SU-DHL-6 (cell line): ENCODE measurements at regions not wholly inside any gene's neighbourhood (a gene's known extent, or its start where the extent isn't known, plus 50 kb on each side); places are given as distances from the start of the nearest gene placed in this dataset.

Experiments
- H2AFZ ChIP-seq: fragments of 200-600 bp; sonication (generic); 2 replicates; pipeline ENCODE4 v1.6.1; 2014; ENCODE audit warnings: low read depth, mild to moderate bottlenecking, moderate library complexity, mixed read lengths, antibody characterized with exemption, low read length; ENCODE audit not compliant: severe bottlenecking
- H3F3A ChIP-seq: fragments of 200-600 bp; shearing (Covaris generic); 2 replicates; pipeline ENCODE4 v1.6.0; 2016; ENCODE audit warnings: antibody characterized with exemption, mild to moderate bottlenecking; ENCODE audit not compliant: insufficient read depth
- H3K27ac ChIP-seq: fragments of 200-600 bp; sonication (generic); 2 replicates; pipeline ENCODE4 v1.5.1; 2016; ENCODE audit warnings: low read depth, mild to moderate bottlenecking, low read length, moderate library complexity, mixed read lengths
- H3K27me3 ChIP-seq: fragments of 200-600 bp; sonication (generic), shearing (Covaris generic); 2 replicates; pipeline ENCODE4 v1.6.0; 2014; ENCODE audit warnings: mild to moderate bottlenecking, low read length
- H3K36me3 ChIP-seq: fragments of 200-600 bp; sonication (generic); 2 replicates; pipeline ENCODE4 v1.6.1; 2014; ENCODE audit warnings: mild to moderate bottlenecking, low read length, mixed read lengths
- H3K4me2 ChIP-seq: fragments of 300-600, 200-600 bp; shearing (Covaris generic), sonication (generic); 2 replicates; pipeline ENCODE4 v1.6.0; 2014; ENCODE audit warnings: low read length, low read depth, mild to moderate bottlenecking; ENCODE audit not compliant: poor library complexity, severe bottlenecking
- H3K4me3 ChIP-seq: fragments of 200-600 bp; sonication (generic); 2 replicates; pipeline ENCODE4 v1.5.1; 2014; ENCODE audit warnings: antibody characterized with exemption, low read length, mild to moderate bottlenecking, mixed read lengths; ENCODE audit not compliant: insufficient read depth, poor library complexity, severe bottlenecking
- H3K79me2 ChIP-seq: fragments of 200-600 bp; sonication (generic); 2 replicates; pipeline ENCODE4 v1.6.1; 2014; ENCODE audit warnings: mild to moderate bottlenecking, low read length, moderate library complexity; ENCODE audit not compliant: insufficient read depth
- H3K9ac ChIP-seq: fragments of 200-600 bp; sonication (generic); 2 replicates; pipeline ENCODE4 v1.7.0; 2014; ENCODE audit warnings: mild to moderate bottlenecking, low read length
- H3K9me2 ChIP-seq: fragments of 200-600 bp; sonication (generic); replicated peaks from 2 replicates; pipeline ENCODE4 v1.6.1; 2014; ENCODE audit warnings: low read length; ENCODE audit not compliant: insufficient read depth
- H3K9me3 ChIP-seq: fragments of 200-600 bp; sonication (generic); 2 replicates; pipeline ENCODE4 v1.6.1; 2014; ENCODE audit warnings: low read length, mixed read lengths; ENCODE audit not compliant: insufficient read depth
- H4K20me1 ChIP-seq: fragments of 200-600 bp; sonication (generic); 2 replicates; pipeline ENCODE4 v1.6.1; 2014; ENCODE audit warnings: low read depth, mild to moderate bottlenecking, antibody characterized with exemption, low read length, moderate library complexity, mixed read lengths
- CTCF ChIP-seq: fragments of 200-600 bp; sonication (generic); IDR thresholded peaks from one replicate; pipeline ENCODE4 v1.5.1; 2017; ENCODE audit warnings: antibody characterized with exemption, mild to moderate bottlenecking, low read length, moderate library complexity; ENCODE audit not compliant: insufficient read depth, poor library complexity, severe bottlenecking
- EZH2phosphoT487 ChIP-seq: fragments of 200-600 bp; sonication (generic), shearing (Covaris generic); conservative IDR thresholded peaks from 2 replicates; pipeline ENCODE4 v1.6.1; 2018; ENCODE audit warnings: mild to moderate bottlenecking, antibody characterized with exemption, low read length, moderate library complexity, mixed read lengths

GRCh38 chr7:142611566-142612236, 137.6 kb upstream of the PRSS1 start:
- Histone ChIP-seq H3K9ac (no peak overlapping the region), H3K9me3 (no peaks in the 10 kb centered on the region), H3K36me3 (no peaks in the 10 kb centered on the region), H3K4me3 (no peak overlapping the region), H3K4me2 (no peak overlapping the region), H3K27ac (no peak overlapping the region), H3K27me3 (no peaks in the 10 kb centered on the region), H4K20me1 (no peaks in the 10 kb centered on the region), H3K9me2 (no peaks in the 10 kb centered on the region), H3F3A (no peaks in the 10 kb centered on the region), H2AFZ (no peak overlapping the region), H3K79me2 (no peaks in the 10 kb centered on the region)
- no peak for TF ChIP-seq CTCF
- no peak for TF ChIP-seq EZH2phosphoT487

GRCh38 chr7:142608630-142609428, 140.4 kb upstream of the PRSS1 start:
- Histone ChIP-seq H3K36me3 (no peaks in the 10 kb centered on the region), H3F3A (no peaks in the 10 kb centered on the region), H4K20me1 (no peaks in the 10 kb centered on the region), H3K9me2 (no peaks in the 10 kb centered on the region), H3K79me2 (no peaks in the 10 kb centered on the region), H3K27me3 (no peaks in the 10 kb centered on the region), H3K27ac (no peak overlapping the region), H3K9me3 (no peaks in the 10 kb centered on the region), H3K4me3 (no peak overlapping the region), H3K9ac (no peak overlapping the region), H3K4me2 (no peak overlapping the region), H2AFZ (no peak overlapping the region)
- TF ChIP-seq CTCF: no peak
- no peak for TF ChIP-seq EZH2phosphoT487

GRCh38 chr7:142607351-142607750, 141.9 kb upstream of the PRSS1 start:
- no peaks in the 10 kb centered on the region for H3K27me3 ChIP-seq
- no peaks in the 10 kb centered on the region for H4K20me1 ChIP-seq
- no peak overlapping the region for H3K4me3 ChIP-seq
- H3K27ac ChIP-seq: no peak overlapping the region
- H3K4me2 ChIP-seq: no peak overlapping the region
- H3K36me3 ChIP-seq: no peaks in the 10 kb centered on the region
- H3F3A ChIP-seq: no peaks in the 10 kb centered on the region
- no peak overlapping the region for H2AFZ ChIP-seq
- H3K79me2 ChIP-seq: no peaks in the 10 kb centered on the region
- no peak overlapping the region for H3K9ac ChIP-seq
- H3K9me3 ChIP-seq: no peaks in the 10 kb centered on the region
- no peaks in the 10 kb centered on the region for H3K9me2 ChIP-seq
- TF ChIP-seq EZH2phosphoT487 (no peak), CTCF (no peak)
